ENCODE measurements at regions not wholly inside any gene's neighbourhood (a gene's known extent, or its start where the extent isn't known, plus 50 kb on each side); places are given as distances from the start of the nearest gene placed in this dataset.

DNA sequence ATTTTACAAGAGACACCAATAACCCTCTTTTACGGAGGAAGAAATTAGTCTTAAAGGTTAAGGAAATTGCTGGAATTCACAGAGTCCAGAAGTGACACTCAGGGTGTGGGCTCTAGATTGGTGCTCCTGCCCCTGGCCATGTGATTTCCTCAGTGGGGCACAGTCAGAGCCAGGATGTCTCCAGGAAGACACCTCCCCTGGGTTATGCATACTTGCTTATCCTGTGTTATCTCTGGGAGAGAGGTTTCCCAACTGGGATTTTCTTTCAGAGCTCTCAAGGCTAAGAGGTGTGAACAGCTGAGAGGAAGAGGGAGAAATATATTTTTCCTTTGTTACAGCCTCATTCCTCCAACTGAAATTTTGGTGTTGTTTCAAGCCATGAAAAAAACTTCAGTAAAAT, 125.6 kb upstream of the CELF4 start:
- TF ChIP-seq SP1 (IDR thresholded peaks at IDR 0.05; ENCODE audit: low read depth, low read length): no peak
- no peak for TF ChIP-seq POLR2A (IDR thresholded peaks at IDR 0.05; ENCODE audit: control extremely low read depth in 1 of 2, low read depth in 2 of 2, low read length in 2 of 2)
- TF ChIP-seq, protein P1, sequence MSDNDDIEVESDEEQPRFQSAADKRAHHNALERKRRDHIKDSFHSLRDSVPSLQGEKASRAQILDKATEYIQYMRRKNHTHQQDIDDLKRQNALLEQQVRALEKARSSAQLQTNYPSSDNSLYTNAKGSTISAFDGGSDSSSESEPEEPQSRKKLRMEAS (IDR thresholded peaks at IDR 0.05): no peak
- TF ChIP-seq RFX5 (IDR thresholded peaks at IDR 0.05; ENCODE audit: borderline replicate concordance, low read depth, low read length): no peak
- no peak for TF ChIP-seq EP300 (IDR thresholded peaks at IDR 0.05; ENCODE audit: borderline replicate concordance in 1 of 2, low read depth in 2 of 2, low read length in 2 of 2)
- TF ChIP-seq, protein P2, sequence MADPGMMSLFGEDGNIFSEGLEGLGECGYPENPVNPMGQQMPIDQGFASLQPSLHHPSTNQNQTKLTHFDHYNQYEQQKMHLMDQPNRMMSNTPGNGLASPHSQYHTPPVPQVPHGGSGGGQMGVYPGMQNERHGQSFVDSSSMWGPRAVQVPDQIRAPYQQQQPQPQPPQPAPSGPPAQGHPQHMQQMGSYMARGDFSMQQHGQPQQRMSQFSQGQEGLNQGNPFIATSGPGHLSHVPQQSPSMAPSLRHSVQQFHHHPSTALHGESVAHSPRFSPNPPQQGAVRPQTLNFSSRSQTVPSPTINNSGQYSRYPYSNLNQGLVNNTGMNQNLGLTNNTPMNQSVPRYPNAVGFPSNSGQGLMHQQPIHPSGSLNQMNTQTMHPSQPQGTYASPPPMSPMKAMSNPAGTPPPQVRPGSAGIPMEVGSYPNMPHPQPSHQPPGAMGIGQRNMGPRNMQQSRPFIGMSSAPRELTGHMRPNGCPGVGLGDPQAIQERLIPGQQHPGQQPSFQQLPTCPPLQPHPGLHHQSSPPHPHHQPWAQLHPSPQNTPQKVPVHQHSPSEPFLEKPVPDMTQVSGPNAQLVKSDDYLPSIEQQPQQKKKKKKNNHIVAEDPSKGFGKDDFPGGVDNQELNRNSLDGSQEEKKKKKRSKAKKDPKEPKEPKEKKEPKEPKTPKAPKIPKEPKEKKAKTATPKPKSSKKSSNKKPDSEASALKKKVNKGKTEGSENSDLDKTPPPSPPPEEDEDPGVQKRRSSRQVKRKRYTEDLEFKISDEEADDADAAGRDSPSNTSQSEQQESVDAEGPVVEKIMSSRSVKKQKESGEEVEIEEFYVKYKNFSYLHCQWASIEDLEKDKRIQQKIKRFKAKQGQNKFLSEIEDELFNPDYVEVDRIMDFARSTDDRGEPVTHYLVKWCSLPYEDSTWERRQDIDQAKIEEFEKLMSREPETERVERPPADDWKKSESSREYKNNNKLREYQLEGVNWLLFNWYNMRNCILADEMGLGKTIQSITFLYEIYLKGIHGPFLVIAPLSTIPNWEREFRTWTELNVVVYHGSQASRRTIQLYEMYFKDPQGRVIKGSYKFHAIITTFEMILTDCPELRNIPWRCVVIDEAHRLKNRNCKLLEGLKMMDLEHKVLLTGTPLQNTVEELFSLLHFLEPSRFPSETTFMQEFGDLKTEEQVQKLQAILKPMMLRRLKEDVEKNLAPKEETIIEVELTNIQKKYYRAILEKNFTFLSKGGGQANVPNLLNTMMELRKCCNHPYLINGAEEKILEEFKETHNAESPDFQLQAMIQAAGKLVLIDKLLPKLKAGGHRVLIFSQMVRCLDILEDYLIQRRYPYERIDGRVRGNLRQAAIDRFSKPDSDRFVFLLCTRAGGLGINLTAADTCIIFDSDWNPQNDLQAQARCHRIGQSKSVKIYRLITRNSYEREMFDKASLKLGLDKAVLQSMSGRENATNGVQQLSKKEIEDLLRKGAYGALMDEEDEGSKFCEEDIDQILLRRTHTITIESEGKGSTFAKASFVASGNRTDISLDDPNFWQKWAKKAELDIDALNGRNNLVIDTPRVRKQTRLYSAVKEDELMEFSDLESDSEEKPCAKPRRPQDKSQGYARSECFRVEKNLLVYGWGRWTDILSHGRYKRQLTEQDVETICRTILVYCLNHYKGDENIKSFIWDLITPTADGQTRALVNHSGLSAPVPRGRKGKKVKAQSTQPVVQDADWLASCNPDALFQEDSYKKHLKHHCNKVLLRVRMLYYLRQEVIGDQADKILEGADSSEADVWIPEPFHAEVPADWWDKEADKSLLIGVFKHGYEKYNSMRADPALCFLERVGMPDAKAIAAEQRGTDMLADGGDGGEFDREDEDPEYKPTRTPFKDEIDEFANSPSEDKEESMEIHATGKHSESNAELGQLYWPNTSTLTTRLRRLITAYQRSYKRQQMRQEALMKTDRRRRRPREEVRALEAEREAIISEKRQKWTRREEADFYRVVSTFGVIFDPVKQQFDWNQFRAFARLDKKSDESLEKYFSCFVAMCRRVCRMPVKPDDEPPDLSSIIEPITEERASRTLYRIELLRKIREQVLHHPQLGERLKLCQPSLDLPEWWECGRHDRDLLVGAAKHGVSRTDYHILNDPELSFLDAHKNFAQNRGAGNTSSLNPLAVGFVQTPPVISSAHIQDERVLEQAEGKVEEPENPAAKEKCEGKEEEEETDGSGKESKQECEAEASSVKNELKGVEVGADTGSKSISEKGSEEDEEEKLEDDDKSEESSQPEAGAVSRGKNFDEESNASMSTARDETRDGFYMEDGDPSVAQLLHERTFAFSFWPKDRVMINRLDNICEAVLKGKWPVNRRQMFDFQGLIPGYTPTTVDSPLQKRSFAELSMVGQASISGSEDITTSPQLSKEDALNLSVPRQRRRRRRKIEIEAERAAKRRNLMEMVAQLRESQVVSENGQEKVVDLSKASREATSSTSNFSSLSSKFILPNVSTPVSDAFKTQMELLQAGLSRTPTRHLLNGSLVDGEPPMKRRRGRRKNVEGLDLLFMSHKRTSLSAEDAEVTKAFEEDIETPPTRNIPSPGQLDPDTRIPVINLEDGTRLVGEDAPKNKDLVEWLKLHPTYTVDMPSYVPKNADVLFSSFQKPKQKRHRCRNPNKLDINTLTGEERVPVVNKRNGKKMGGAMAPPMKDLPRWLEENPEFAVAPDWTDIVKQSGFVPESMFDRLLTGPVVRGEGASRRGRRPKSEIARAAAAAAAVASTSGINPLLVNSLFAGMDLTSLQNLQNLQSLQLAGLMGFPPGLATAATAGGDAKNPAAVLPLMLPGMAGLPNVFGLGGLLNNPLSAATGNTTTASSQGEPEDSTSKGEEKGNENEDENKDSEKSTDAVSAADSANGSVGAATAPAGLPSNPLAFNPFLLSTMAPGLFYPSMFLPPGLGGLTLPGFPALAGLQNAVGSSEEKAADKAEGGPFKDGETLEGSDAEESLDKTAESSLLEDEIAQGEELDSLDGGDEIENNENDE (IDR thresholded peaks at IDR 0.05; ENCODE audit: insufficient replicate concordance, low read length): no peak
- no peak for TF ChIP-seq BCL11A (IDR thresholded peaks at IDR 0.05; ENCODE audit: low read depth in 2 of 2, low read length in 2 of 2)
- TF ChIP-seq, protein P3, sequence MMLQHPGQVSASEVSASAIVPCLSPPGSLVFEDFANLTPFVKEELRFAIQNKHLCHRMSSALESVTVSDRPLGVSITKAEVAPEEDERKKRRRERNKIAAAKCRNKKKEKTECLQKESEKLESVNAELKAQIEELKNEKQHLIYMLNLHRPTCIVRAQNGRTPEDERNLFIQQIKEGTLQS (IDR thresholded peaks at IDR 0.05; ENCODE audit: insufficient read depth, low read depth, low read length): no peak
- TF ChIP-seq, protein P4, sequence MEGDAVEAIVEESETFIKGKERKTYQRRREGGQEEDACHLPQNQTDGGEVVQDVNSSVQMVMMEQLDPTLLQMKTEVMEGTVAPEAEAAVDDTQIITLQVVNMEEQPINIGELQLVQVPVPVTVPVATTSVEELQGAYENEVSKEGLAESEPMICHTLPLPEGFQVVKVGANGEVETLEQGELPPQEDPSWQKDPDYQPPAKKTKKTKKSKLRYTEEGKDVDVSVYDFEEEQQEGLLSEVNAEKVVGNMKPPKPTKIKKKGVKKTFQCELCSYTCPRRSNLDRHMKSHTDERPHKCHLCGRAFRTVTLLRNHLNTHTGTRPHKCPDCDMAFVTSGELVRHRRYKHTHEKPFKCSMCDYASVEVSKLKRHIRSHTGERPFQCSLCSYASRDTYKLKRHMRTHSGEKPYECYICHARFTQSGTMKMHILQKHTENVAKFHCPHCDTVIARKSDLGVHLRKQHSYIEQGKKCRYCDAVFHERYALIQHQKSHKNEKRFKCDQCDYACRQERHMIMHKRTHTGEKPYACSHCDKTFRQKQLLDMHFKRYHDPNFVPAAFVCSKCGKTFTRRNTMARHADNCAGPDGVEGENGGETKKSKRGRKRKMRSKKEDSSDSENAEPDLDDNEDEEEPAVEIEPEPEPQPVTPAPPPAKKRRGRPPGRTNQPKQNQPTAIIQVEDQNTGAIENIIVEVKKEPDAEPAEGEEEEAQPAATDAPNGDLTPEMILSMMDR (IDR thresholded peaks at IDR 0.05; ENCODE audit: control extremely low read depth in 1 of 3, insufficient read depth in 1 of 3, low read depth in 1 of 3, low read length in 3 of 3): no peak
- TF ChIP-seq GABPA (IDR thresholded peaks at IDR 0.05; ENCODE audit: borderline replicate concordance, insufficient read depth, low read length): no peak
- TF ChIP-seq POLR2AphosphoS5 (IDR thresholded peaks at IDR 0.05; ENCODE audit: low read depth, low read length): no peak
- TF ChIP-seq YY1 (IDR thresholded peaks at IDR 0.05; ENCODE audit: low read depth, low read length): no peak
- TF ChIP-seq ASH2L (IDR thresholded peaks at IDR 0.05; ENCODE audit: low read length): no peak

All from H1 (cell line).